ENCODE measurements at regions not wholly inside any gene's neighbourhood (a gene's known extent, or its start where the extent isn't known, plus 50 kb on each side); places are given as distances from the start of the nearest gene placed in this dataset.
A peak's percentile ranks its signal among the peaks of the same experiment; 100 is the strongest.
"Not testable (repeated sequence)": the region's sequence is repeated elsewhere in the genome, so short reads cannot be mapped to it uniquely, and the experiment has no call there.

DNA sequence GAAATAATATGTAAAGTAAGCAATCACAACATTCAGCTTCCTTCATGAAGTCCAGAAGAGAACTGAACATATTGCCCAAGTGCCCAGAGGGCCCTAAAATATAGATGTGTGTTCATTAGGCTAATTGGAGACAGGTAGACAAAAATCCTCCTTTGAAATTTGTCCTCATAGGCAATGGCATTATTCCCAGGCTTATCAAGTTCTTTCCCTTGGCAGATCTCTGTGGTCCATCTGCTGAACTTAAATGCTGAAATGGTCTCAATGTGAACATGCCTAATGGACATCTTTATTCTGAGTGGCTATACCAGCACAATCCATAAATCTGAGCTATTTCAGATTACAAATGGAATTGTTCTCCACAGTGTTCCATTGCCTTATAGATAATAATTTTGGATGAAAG is 79.0 kb upstream of the BMP5 start:
- no peak for DNase-seq

DNA sequence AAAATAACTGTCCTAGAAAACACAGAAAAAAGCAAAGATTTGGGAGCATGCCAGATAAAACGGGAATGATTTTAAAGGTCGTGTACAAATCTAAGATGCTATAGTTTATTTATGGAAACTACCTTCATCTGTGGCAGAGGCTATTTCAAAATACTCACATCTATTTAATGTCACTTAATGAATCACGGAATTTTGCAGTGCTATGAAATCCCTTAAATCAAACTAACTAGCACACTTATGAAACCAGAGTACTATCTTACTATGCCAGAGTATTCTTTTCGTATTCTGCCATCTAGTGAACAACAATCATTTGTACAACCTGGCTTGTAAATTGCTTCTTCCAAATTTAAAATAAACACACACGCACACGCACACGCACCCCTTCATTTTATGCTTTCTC is 77.9 kb upstream of the BMP5 start:
- peak; percentile 5 for DNase-seq

DNA sequence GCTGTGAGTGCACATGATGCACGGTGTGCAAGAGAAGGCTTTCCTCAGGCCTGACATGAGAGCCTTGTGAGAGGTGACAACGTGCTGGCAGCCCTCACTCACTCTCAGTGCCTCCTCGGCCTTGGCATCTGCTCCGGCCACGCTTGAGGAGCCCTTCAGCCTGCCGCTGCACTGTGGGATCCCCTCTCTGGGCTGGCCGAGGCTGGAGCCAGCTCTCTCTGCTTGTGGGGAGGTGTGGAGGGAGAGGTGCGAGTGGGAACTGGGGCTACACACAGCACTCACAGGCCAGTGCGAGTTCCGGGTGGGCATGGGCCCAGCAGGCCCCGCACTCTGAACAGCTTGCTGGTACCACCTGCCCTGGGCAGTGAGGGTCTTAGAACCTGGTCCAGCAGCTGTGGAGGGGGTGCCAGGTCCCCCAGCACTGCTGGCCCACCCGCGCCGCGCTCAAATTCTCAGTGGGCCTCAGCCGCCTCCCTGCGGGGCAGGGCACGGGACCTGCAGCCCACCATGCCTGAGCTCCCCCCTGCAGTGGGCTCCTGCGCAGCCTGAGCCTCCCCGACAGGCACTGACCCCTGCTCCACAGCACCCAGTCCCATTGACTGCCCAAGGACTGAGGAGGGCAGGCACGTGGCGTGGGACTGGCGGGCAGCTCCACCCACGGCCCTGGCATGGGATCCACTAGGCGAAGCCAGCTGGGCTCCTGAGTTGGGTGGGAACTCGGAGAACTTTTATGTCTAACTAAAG is 74.9 kb upstream of the BMP5 start:
- no peak for DNase-seq

DNA sequence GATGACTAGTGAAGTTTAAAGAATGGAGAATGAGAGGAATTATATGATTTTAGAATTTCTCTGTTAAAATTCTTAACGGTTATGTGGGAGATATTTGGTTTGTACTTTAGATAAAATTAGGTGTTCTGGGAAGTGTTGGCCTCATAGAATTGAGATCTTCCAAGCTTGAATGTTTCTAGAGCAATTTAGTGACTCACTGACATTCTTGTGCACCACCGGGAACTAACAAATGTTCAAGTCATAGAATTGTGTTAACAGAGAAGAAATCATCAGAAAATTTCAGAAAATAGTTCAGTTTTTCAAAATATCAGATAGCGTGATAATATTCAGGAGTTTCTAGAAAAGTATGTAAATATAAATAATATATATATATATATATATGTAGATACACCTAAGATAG is 67.9 kb upstream of the BMP5 start:
- DNase-seq, result no peak

DNA sequence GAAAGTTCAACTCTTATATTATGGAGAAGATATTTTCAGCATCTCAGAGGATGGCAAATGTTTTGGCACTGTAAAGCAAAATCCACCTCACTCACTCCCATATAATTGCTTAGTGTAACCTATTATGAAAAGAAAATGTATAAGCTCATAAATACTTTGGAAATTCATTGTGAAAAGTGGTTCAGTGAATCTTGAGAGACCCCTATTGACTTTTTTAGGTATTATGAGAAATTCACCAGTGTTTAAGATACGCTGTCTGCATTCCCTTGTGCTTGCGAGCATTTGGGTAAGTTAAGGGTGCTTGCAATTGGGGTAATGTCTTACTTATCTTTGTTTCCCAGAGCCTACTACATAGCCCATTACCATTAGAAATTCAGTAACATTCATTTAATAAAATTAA is 66.3 kb upstream of the BMP5 start:
- DNase-seq, result no peak

DNA sequence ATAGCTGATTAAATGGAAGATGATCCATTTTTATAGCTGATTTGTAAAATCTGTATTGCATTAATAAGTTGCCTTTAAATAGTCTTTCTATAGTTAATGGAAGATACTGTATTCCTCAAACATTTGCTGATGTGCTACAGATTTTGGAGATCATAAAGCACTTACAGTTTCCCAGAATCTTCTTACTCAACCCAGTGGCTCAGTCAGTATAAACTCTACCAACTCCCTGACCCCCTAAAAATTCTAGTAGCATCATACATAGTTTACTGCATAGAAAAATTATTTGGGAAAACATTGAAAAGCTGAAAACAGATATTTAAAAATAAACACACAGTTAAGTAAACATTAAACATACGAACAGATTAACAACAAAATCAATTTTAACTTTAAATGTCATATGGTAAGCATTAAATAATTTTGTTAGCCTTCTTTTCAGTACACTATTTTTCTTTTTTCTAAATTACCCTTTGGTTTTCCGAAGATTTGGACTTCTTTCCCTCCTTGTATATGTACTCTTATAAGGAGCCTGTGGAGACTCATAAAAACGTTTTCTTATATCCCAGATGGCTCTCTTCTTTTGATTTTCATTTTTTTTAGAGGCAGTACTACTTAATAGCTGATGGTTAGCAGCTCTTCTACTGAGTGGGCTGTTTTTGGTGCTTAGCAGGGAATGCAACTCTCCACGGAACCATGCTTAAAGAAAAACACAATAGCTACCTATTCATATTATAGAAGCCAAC is 62.7 kb upstream of the BMP5 start:
- no peak for DNase-seq

DNA sequence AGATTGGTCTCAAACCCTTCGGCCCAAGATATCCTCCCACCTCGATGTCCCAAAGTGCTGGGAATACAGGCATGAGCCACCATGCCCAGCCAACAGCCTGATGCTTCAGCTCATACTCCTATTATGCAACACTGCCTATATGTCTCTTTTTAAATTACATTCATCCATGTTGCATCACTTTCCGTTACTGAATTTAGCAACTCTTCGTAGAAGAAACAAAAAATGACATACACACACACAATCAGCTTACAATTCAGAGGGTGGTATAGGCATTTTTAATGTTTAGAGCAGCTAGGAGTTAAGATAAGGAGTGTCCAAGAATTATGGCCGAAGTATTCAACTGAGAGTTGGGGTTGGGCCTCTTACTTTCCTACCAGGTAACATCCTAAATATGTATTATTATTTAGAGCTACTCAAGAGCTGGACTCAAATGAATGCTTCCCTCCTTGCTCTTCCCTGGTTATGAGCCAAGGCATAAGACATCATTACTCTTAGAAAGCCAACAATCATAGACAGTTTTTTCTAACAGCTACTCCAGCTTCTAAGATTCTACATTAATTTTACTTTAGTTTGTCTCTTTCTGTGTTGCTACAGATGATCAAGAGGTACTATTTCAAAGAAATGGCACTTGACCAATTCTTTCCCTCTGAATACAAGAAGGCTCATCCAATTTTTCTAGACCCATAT is 62.0 kb upstream of the BMP5 start:
- DNase-seq, result no peak

DNA sequence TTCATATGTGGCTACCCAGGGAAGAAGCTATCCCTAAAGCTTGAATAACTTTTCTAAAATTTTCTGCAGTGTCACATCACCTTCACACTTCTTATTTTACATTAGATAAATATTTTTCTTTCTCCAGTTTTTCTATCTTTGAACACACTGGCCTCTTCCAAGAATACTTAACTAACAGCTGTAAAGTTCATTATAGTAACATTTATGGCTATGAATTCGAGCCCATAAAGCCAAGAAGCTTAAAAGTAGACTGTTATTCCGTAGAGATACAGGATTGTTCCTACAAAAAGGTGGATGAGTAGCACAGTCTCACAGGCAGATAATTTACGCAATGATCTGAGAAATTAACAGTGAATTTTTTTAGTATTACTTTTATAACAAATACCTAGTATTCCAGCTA is 55.7 kb upstream of the BMP5 start:
- DNase-seq, result no peak

DNA sequence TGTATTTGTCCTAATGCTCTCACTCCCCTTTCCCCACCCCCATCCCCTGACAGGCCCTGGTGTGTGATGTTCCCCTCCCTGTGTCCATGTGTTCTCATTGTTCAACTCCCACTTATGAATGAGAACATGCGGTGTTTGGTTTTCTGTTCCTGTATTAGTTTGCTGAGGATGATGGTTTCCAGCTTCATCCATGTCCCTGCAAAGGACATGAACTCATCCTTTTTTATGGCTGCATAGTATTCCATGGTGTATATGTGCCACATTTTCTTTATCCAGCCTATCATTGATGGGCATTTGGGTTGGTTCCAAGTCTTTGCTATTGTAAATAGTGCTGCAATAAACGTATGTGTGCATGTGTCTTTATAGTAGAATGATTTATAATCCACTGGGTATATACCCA is 52.3 kb upstream of the BMP5 start:
- not testable (repeated sequence) for DNase-seq

DNA sequence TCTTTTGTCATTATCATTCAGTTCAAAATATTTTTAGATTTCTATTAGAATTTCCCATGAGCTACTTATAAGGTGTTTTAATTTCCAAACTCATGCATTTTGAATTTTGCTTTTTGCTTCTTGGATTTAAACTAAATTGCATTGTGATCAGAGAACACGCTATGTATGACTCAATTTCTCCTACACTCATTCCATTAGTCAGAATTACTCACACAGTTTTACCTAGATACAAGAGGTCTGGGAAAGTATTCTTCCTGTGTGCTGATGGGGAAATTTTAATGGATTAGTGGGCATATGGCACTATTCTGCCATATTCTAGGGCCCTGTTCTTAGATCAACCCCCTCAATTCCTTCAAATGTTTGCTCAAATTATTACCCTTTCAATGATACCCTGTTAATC is 49.9 kb upstream of the BMP5 start:
- no peak for DNase-seq
